K562 (cell line): ENCODE measurements at regions not wholly inside any gene's neighbourhood (a gene's known extent, or its start where the extent isn't known, plus 50 kb on each side); places are given as distances from the start of the nearest gene placed in this dataset.

Source experiments
- CTCF ChIP-seq, 3 experiments: IDR thresholded peaks in 2 of 3; conservative IDR thresholded peaks in 1 of 3; 2 replicates each; pipeline ENCODE4 v1.5.1; 2011 to 2012; ENCODE audit warnings: low read length in 3 of 3, mild to moderate bottlenecking in 3 of 3, control low read depth in 2 of 3, improper control_type of control experiment in 1 of 3, inconsistent platforms in 1 of 3, low read depth in 1 of 3, mixed read lengths in 1 of 3, moderate library complexity in 1 of 3; ENCODE audit not compliant: insufficient read depth in 2 of 3
- EP300 ChIP-seq: IDR thresholded peaks from 2 replicates; pipeline ENCODE4 v1.6.1; 2012; ENCODE audit warnings: low read length, improper control_type of control experiment
- KLF16 ChIP-seq: IDR thresholded peaks from 2 replicates; pipeline ENCODE4 v1.6.1; 2016; ENCODE audit warnings: antibody characterized with exemption
- NR1H2 ChIP-seq: sonication (generic); formaldehyde crosslinking; IDR thresholded peaks from 2 replicates; pipeline ENCODE4 v1.4.0; 2020; ENCODE audit warnings: mild to moderate bottlenecking, missing genetic modification reagents
- POLR2A ChIP-seq: fragments of 450-650 bp; conservative IDR thresholded peaks from 2 replicates; pipeline ENCODE4 v1.6.1; 2016
- POLR2AphosphoS5 ChIP-seq: IDR thresholded peaks from 2 replicates; pipeline ENCODE4 v1.6.1; 2011; ENCODE audit warnings: mild to moderate bottlenecking, low read depth, low read length, moderate library complexity; ENCODE audit not compliant: control insufficient read depth, insufficient read depth
- PRPF4 ChIP-seq: fragments of 200-400 bp; formaldehyde crosslinking; IDR thresholded peaks from one replicate; pipeline ENCODE4 v1.6.1; 2017; ENCODE audit warnings: low read length, low read depth, mild to moderate bottlenecking; ENCODE audit not compliant: insufficient read depth, poor library complexity, severe bottlenecking
- SMARCC2 ChIP-seq: fragments of 450-650 bp; IDR thresholded peaks from 2 replicates; pipeline ENCODE4 v1.6.1; 2017; ENCODE audit warnings: antibody characterized with exemption, moderate library complexity, mild to moderate bottlenecking, low read depth
- THRB ChIP-seq: fragments of 450-650 bp; formaldehyde crosslinking; conservative IDR thresholded peaks from 2 replicates; pipeline ENCODE4 v1.4.0; 2022; ENCODE audit warnings: mild to moderate bottlenecking, missing genetic modification characterization
- TF ChIP-seq, protein P1 (sequence below): fragments of 200-800 bp; sonication (Bioruptor generic); IDR thresholded peaks from 2 replicates; pipeline ENCODE4 v1.6.1; 2016; ENCODE audit warnings: missing genetic modification characterization, missing compliant biosample characterization

DNA sequence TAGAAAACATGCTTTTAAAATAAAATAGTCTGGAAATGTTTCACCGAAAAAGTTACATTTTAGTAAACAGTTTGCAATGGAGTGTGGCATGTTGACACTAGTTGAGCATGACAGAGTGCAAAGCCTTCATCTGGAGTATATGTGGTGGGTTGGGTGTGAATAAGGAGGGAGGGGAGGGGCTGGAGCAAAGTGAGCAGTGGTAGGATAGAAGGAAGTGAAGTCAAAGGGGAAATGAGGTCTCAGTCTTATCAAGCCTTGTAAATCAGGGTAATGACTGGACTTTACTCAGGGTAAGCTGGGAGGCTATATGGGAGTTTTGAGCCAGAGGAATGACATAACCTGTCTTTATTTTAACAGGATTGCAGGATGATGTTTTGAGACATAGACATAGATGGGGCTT lies 222.8 kb downstream of the PCDH20 start:
- TF ChIP-seq SMARCC2 (no peak), PRPF4 (no peak), CTCF (IDR thresholded peaks at IDR 0.05 in 2 of 3, conservative IDR thresholded peaks at IDR 0.05 in 1 of 3; ENCODE audit: insufficient read depth in 2 of 3, low read depth in 1 of 3, low read length in 3 of 3) (no peak), POLR2A (no peak), POLR2AphosphoS5 (no peak), THRB (CRISPR knock-in tag) (no peak), KLF16 (no peak), EP300 (no peak), NR1H2 (CRISPR knock-in tag) (no peak)
- TF ChIP-seq, protein P1, sequence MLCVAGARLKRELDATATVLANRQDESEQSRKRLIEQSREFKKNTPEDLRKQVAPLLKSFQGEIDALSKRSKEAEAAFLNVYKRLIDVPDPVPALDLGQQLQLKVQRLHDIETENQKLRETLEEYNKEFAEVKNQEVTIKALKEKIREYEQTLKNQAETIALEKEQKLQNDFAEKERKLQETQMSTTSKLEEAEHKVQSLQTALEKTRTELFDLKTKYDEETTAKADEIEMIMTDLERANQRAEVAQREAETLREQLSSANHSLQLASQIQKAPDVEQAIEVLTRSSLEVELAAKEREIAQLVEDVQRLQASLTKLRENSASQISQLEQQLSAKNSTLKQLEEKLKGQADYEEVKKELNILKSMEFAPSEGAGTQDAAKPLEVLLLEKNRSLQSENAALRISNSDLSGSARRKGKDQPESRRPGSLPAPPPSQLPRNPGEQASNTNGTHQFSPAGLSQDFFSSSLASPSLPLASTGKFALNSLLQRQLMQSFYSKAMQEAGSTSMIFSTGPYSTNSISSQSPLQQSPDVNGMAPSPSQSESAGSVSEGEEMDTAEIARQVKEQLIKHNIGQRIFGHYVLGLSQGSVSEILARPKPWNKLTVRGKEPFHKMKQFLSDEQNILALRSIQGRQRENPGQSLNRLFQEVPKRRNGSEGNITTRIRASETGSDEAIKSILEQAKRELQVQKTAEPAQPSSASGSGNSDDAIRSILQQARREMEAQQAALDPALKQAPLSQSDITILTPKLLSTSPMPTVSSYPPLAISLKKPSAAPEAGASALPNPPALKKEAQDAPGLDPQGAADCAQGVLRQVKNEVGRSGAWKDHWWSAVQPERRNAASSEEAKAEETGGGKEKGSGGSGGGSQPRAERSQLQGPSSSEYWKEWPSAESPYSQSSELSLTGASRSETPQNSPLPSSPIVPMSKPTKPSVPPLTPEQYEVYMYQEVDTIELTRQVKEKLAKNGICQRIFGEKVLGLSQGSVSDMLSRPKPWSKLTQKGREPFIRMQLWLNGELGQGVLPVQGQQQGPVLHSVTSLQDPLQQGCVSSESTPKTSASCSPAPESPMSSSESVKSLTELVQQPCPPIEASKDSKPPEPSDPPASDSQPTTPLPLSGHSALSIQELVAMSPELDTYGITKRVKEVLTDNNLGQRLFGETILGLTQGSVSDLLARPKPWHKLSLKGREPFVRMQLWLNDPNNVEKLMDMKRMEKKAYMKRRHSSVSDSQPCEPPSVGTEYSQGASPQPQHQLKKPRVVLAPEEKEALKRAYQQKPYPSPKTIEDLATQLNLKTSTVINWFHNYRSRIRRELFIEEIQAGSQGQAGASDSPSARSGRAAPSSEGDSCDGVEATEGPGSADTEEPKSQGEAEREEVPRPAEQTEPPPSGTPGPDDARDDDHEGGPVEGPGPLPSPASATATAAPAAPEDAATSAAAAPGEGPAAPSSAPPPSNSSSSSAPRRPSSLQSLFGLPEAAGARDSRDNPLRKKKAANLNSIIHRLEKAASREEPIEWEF (CRISPR knock-in tag), result no peak
